Activated CD8-positive, alpha-beta memory T cell treated with anti-CD3 and anti-CD28 coated beads, Interleukin-2, amount 10 ng/mL, durations not matched to agents 7 days and 5 days (primary cell): ENCODE measurements at regions not wholly inside any gene's neighbourhood (a gene's known extent, or its start where the extent isn't known, plus 50 kb on each side); places are given as distances from the start of the nearest gene placed in this dataset.

ENCODE experiments used
- ATAC-seq: fragments of 150-1000 bp; cut with Tn5 transposase; one replicate; pipeline ENCODE4 v1.10.0; 2021; ENCODE audit warnings: moderate library complexity
- CTCF ChIA-PET: fragments of 350-600 bp; sonication (Branson Sonifier 250); formaldehyde crosslinking; loops from one replicate; lab custom pipeline; 2021; ENCODE audit warnings: antibody characterized with exemption; lab: Charles Lee
- DNase-seq: peaks from one replicate; pipeline ENCODE4 v3.0.0-alpha.2; 2020
- H3K27ac Mint-ChIP-seq: one replicate; pipeline ENCODE4 v1.8.0; 2021; ENCODE audit warnings: mild to moderate bottlenecking, mixed read lengths
- H3K27me3 Mint-ChIP-seq: one replicate; pipeline ENCODE4 v1.8.0; 2021; ENCODE audit warnings: mixed read lengths
- H3K36me3 Mint-ChIP-seq: one replicate; pipeline ENCODE4 v1.8.0; 2021; ENCODE audit warnings: mild to moderate bottlenecking, mixed read lengths
- H3K4me1 Mint-ChIP-seq: one replicate; pipeline ENCODE4 v1.8.0; 2021; ENCODE audit warnings: mixed read lengths
- H3K4me3 Mint-ChIP-seq: one replicate; pipeline ENCODE4 v1.8.0; 2021; ENCODE audit warnings: mild to moderate bottlenecking, moderate library complexity, mixed read lengths
- H3K9me3 Mint-ChIP-seq: one replicate; pipeline ENCODE4 v1.8.0; 2022; ENCODE audit warnings: low read depth, mixed read lengths

DNA sequence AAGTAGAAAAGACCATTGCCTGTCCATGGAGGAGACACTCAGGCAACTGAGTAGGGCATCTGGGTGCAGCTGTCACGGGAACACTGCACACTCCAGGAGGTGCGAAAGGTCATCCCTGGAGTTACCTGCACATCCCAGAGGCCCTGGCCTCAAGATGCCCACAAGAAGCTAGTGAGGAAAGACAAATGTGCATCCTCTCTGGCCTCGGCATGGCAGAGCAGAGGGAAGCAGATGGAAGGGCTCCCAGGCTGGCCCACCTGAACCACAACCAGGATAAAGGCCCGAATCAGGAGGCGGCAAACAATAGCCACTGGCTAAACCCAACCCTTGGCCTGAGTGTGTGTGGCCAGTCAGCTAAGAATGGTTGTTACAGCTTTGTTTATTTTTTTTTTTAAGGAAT is 231.7 kb downstream of the SYK start:
- Mint-ChIP-seq H3K27ac (no peak overlapping the region), H3K4me1 (peaks cover 36% of the 10 kb centered on the region), H3K9me3 (no peaks in the 10 kb centered on the region), H3K27me3 (no peaks in the 10 kb centered on the region), H3K36me3 (no peaks in the 10 kb centered on the region), H3K4me3 (no peak overlapping the region)
- CTCF ChIA-PET, result interaction anchor here (0.7 to 6.7 kb wide), 20 partner anchors 9 to 694 kb away, joined by 3 to 120 read pairs (median 3); partner anchors contain the start of gene NFIL3
- ATAC-seq (no peak), DNase-seq (no peak)

DNA sequence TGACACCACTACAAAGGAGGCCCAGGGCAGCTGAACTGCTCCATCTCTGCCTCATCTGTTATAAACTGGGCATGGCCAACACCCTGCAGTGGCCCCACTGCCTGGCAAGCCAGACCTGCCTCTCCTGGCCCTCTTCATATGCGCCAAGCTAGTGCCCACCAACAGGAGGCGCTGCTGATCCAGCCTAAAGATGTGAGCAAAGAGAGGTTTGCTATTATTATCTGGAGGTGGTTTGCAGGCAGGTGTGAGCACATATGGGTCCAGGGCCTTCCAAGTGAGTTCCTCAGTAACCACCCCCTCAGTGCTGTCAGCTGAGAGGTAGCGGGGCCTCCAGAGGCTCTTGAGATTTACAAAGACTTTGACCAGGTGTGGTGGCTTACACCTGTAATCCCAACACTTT is 232.2 kb downstream of the SYK start:
- peak; percentile 81 for DNase-seq
- H3K27ac Mint-ChIP-seq, result no peak overlapping the region
- H3K36me3 Mint-ChIP-seq, result no peaks in the 10 kb centered on the region
- H3K4me1 Mint-ChIP-seq, result peaks cover 41% of the 10 kb centered on the region
- no peak overlapping the region for H3K4me3 Mint-ChIP-seq
- no peaks in the 10 kb centered on the region for H3K27me3 Mint-ChIP-seq
- CTCF ChIA-PET, result interaction anchor here (0.7 to 6.7 kb wide), 27 partner anchors 8 to 1578 kb away, joined by 3 to 120 read pairs (median 3); partner anchors contain the start of gene NFIL3
- H3K9me3 Mint-ChIP-seq, result no peaks in the 10 kb centered on the region
- ATAC-seq, result no peak

DNA sequence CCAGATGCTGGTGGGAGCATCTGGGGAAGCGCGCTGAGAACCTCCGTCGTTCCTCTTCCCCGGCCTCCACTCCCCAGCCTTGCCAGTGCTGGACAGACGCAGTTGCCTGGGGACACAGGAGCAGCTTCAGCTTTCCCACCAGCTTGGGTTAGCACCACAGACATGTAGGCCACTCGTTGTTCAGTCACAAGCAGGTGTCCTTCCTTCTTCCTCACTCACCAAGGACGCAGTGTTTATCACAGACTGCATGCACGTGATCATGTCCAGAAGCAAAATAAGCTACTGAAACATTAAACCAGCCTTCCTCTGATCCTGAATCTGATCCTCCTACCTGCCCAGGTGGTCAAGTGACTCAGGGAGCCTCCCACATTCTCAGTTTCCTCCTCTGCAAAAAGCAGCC is 232.9 kb downstream of the SYK start:
- no peaks in the 10 kb centered on the region for H3K27me3 Mint-ChIP-seq
- H3K4me3 Mint-ChIP-seq, result no peak overlapping the region
- no peak overlapping the region for H3K27ac Mint-ChIP-seq

GRCh38 chr9:91034976-91035824 is 233.6 kb downstream of the SYK start:
- DNase-seq (no peak), ATAC-seq (no peak)
- Mint-ChIP-seq H3K27me3 (no peaks in the 10 kb centered on the region), H3K9me3 (no peaks in the 10 kb centered on the region), H3K36me3 (no peaks in the 10 kb centered on the region), H3K27ac (peak overlapping the region; percentile 42), H3K4me1 (peaks cover 55% of the 10 kb centered on the region), H3K4me3 (no peak overlapping the region)
- CTCF ChIA-PET, result interaction anchor here (0.9 to 6.7 kb wide), 10 partner anchors 96 to 398 kb away, joined by 3 to 120 read pairs (median 4); partner anchors contain the start of gene NFIL3

More for the DNA sequence above, 232.9 kb downstream of the SYK start:
- DNase-seq (no peak), ATAC-seq (no peak)
- Mint-ChIP-seq H3K36me3 (no peaks in the 10 kb centered on the region), H3K4me1 (peaks cover 48% of the 10 kb centered on the region), H3K9me3 (no peaks in the 10 kb centered on the region)
- CTCF ChIA-PET, result interaction anchor here (0.7 to 6.7 kb wide), 15 partner anchors 10 to 693 kb away, joined by 3 to 120 read pairs (median 3); partner anchors contain the start of gene NFIL3

GRCh38 chr9:91035825-91036208 is 234.2 kb downstream of the SYK start:
- Mint-ChIP-seq H3K4me1 (peaks cover 61% of the 10 kb centered on the region), H3K9me3 (no peaks in the 10 kb centered on the region), H3K4me3 (no peak overlapping the region), H3K27ac (peak overlapping the region; percentile 42), H3K27me3 (no peaks in the 10 kb centered on the region), H3K36me3 (no peaks in the 10 kb centered on the region)
- DNase-seq (no peak), ATAC-seq (no peak)
- CTCF ChIA-PET, result interaction anchor here (0.9 to 6.7 kb wide), 5 partner anchors 95 to 392 kb away, joined by 3 to 120 read pairs (median 4); partner anchors contain the start of gene NFIL3

DNA sequence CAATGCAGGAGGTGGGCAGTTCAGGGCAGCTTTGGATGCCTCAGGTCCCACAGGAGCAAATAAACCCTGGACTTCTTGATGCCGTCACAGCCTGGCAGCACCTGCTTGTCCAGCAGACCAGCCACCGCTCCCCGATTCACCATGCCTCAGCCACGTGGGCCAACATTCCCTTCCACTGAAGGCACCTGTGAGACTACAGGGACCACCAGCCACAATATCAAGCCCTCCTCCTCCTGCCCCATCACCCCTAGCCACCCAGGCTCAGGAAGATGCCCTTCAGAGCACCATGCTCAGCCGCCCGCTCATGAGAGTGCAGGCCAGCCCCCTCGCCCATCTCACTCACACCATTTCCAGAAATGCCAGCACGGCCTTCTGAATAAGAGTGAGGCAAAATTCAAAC is 234.7 kb downstream of the SYK start:
- Mint-ChIP-seq H3K4me3 (no peak overlapping the region), H3K9me3 (no peaks in the 10 kb centered on the region), H3K27ac (no peak overlapping the region), H3K4me1 (peaks cover 65% of the 10 kb centered on the region), H3K36me3 (no peaks in the 10 kb centered on the region), H3K27me3 (no peaks in the 10 kb centered on the region)
- ATAC-seq (no peak), DNase-seq (no peak)
- CTCF ChIA-PET, result interaction anchor here (1.2 to 6.7 kb wide), 17 partner anchors 14 to 391 kb away, joined by 3 to 120 read pairs (median 7); partner anchors contain the start of gene NFIL3

DNA sequence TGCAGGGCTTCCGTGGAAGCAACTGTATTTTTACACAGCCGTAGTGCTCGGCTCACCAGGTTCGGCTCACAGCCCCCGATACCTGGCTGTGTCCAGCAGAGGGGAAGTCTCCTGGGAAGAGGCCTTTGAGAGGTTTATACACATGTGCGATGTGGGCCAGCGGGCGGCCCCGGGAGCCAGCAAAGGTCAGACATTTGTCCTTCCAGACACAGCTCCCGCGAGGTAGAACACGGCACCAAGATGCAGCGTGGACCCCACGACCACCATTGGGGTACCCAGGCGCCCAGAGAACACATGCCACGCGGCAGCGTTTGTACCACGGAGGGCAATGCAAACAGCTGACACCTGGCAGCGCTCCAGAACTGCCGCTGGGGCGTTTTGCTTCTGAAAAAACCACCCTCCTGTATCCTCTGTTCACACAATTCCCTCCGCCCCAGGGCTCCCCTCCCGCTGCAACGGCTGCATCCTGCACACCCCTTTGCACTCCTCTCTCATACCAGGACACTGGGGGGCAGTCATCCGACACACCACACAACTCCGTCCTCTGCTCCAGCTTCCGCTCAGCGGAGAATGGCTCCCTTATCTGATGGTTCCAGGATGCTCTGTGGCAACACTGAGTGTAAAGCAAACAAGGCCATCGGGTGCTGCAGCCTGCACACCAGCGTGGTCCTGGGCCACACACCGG is 235.3 kb downstream of the SYK start:
- Mint-ChIP-seq H3K27ac (peak overlapping the region; percentile 63), H3K9me3 (no peaks in the 10 kb centered on the region), H3K27me3 (no peaks in the 10 kb centered on the region), H3K4me1 (peaks cover 66% of the 10 kb centered on the region), H3K4me3 (peak overlapping the region; percentile 34), H3K36me3 (no peaks in the 10 kb centered on the region)
- ATAC-seq (peak; percentile 95), DNase-seq (peak; percentile 90)
- CTCF ChIA-PET, result interaction anchor here (0.8 to 6.7 kb wide), 26 partner anchors 13 to 397 kb away, joined by 3 to 120 read pairs (median 5); partner anchors contain the start of gene NFIL3

DNA sequence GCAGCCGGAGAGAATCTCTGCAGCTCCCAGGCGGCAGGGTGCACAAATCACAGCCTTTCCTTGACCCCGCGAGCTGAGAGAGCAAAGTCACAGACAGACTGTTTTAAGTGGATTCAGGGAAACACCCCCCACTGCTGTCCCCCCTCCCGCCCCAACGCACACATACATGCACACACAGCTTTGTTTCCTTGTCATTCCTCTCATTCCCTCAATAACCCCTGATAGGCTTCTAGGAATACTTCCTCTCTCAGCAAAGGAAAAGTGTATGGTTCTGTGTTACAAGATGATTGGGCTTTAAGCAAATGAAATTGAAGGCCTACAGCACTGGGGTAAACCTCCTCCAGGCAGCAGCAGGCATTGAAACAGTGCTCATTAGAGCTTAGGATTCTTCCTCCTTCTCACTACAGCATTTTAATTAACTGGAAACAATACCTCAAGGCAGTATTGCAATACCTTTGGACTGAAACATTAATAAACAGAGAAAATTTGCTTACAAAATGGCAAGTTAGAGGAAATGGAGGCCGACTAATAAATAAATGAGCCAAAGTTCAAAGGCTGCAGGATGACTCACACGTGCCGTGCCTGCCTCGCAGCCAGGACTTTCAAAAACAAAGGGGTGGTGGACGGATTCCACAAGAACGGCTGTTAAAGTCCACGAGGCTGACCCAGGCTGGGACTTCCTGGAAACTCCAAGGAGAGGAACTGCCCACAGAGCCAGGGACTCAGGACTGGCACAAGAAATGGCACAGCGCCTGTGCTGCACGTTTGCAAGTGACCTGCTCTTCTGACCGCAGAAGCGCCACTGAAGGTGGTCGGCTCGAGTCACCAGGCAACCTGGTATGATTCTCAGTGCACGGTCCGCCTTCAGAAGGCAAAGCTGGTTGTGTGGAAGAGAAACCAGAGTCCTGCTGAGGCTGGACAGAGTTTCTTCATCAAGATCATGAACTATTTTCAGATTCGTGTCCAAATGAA is 236.2 kb downstream of the SYK start:
- CTCF ChIA-PET, result interaction anchor here (0.8 to 6.7 kb wide), 26 partner anchors 12 to 396 kb away, joined by 3 to 120 read pairs (median 5); partner anchors contain the start of gene NFIL3
- H3K4me1 Mint-ChIP-seq, result peaks cover 71% of the 10 kb centered on the region
- no peak for ATAC-seq
- H3K27ac Mint-ChIP-seq, result peak overlapping the region; percentile 63
- DNase-seq, result no peak
- H3K27me3 Mint-ChIP-seq, result no peaks in the 10 kb centered on the region
- no peaks in the 10 kb centered on the region for H3K9me3 Mint-ChIP-seq
- peak overlapping the region; percentile 34 for H3K4me3 Mint-ChIP-seq
- no peaks in the 10 kb centered on the region for H3K36me3 Mint-ChIP-seq

- H3K9me3 Mint-ChIP-seq, result no peaks in the 10 kb centered on the region
- DNase-seq (no peak), ATAC-seq (no peak)
- CTCF ChIA-PET, result interaction anchor here (1.8 to 2.2 kb wide), 2 partner anchors 124 to 395 kb away, joined by 7 to 10 read pairs; no protein-coding TSS in a partner anchor
- peak overlapping the region; percentile 63 for H3K27ac Mint-ChIP-seq
- peaks cover 78% of the 10 kb centered on the region for H3K4me1 Mint-ChIP-seq
- no peaks in the 10 kb centered on the region for H3K36me3 Mint-ChIP-seq
- no peaks in the 10 kb centered on the region for H3K27me3 Mint-ChIP-seq
- H3K4me3 Mint-ChIP-seq, result no peak overlapping the region
Measured at GRCh38 chr9:91038483-91039124, 237.0 kb downstream of the SYK start.

DNA sequence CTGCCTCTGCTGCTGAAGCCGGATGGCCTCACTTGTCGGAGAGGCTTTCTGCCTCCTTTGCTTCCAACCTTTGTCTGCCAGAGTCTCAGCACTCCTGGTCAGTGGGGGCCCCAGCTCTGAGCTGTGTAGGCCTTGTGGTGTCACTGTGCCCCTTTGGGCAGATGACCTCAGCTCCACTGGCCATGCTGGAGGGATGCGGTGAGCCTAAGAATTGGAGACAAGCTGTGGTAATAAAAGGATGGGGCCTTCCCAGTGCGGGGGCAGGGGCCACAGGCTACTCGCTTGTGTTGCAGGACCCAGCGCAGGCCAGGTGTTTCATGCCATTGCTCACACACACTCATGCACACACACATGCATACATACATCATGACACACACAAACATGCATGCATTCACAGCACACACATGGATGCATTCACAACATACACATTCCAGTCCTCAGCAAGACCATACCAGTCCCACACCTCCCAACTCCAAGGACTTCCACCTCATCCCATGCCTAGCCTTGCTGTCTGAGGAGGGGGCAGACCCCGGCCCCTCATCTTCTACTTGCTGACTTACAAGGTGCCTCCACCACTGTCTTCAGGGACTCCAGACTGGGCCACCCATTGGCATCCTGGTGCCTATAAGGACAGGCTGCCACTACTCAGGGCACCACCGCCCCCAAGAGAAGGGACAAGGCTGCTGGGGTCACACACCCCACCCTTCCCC is 237.7 kb downstream of the SYK start:
- Mint-ChIP-seq H3K4me3 (no peak overlapping the region), H3K27me3 (no peaks in the 10 kb centered on the region), H3K4me1 (peaks cover 85% of the 10 kb centered on the region), H3K36me3 (no peaks in the 10 kb centered on the region), H3K9me3 (no peaks in the 10 kb centered on the region), H3K27ac (peak overlapping the region; percentile 15)
- DNase-seq (no peak), ATAC-seq (no peak)
- CTCF ChIA-PET, result interaction anchor here (0.9 to 1.4 kb wide), 3 partner anchors 302 to 393 kb away, joined by 3 to 6 read pairs (median 3); partner anchors contain the start of gene AUH

DNA sequence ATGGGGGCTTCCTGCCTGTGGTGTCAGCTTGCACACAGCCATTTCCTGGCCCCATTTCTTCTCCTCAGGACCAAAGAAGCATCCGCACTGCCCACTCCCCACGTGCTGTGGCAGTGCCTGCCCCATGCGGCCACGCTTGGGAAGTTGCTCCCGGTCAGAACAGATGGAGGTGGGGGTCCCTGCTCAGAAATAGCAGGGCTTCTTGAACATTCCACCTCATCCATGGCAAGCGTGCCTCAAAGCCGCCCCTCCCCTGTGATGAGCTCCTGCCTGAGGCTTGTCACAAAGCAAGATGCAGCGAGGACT is 238.2 kb downstream of the SYK start:
- no peaks in the 10 kb centered on the region for H3K27me3 Mint-ChIP-seq
- CTCF ChIA-PET, result interaction anchor here (0.9 to 1.4 kb wide), 4 partner anchors 125 to 393 kb away, joined by 3 to 6 read pairs (median 3); partner anchors contain the start of gene AUH
- DNase-seq (no peak), ATAC-seq (no peak)
- peaks cover 2% of the 10 kb centered on the region for H3K36me3 Mint-ChIP-seq
- H3K9me3 Mint-ChIP-seq, result no peaks in the 10 kb centered on the region
- peaks cover 85% of the 10 kb centered on the region for H3K4me1 Mint-ChIP-seq
- H3K4me3 Mint-ChIP-seq, result no peak overlapping the region
- peak overlapping the region; percentile 67 for H3K27ac Mint-ChIP-seq
